ENCODE measurements at regions not wholly inside any gene's neighbourhood (a gene's known extent, or its start where the extent isn't known, plus 50 kb on each side); places are given as distances from the start of the nearest gene placed in this dataset.

DNA sequence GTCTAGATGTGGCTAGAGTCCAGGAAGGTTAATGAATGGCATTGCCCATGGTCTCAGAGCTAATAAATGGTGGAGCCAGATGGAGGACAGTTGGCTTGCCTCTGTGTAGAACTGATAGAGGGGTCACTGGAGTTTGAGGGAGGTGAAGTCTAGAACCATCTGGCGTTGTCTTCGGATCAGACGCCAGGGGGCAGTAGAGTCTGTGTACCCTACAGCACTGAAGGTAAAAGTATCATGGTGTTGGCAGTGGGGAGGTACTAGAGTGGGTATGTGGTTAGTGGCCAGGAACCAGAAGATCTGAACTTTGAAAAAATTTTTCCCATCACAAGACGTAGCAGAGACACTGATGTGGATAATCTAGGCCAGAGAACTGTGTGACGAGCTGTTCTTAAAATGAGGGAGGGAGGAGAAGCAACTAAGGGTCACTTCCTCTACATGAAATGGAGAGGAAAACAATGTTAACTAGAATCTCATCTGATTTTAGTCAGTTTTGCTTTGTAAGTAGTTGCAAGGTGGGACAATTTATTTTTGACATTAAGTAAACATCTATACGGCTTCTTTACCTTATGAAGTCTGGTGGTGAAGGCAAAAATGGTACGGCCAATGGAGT is 227.9 kb upstream of the PRSS58 start:
- TF ChIP-seq PAX5 (IDR thresholded peaks at IDR 0.05; ENCODE audit: insufficient read depth, low read length, severe bottlenecking) = no peak
- no peak for TF ChIP-seq POLR2AphosphoS5 (IDR thresholded peaks at IDR 0.05; ENCODE audit: low read depth, low read length)
- TF ChIP-seq TAF1 (IDR thresholded peaks at IDR 0.05; ENCODE audit: low read depth, low read length) = no peak
- TF ChIP-seq POLR2A (IDR thresholded peaks at IDR 0.05; ENCODE audit: low read depth, low read length) = no peak
- no peak for TF ChIP-seq POU2F2 (IDR thresholded peaks at IDR 0.05; ENCODE audit: low read depth, low read length)
- no peak for TF ChIP-seq SPI1 (IDR thresholded peaks at IDR 0.05; ENCODE audit: low read depth, low read length)
